Choroid plexus epithelial cell (primary cell): ENCODE measurements at regions not wholly inside any gene's neighbourhood (a gene's known extent, or its start where the extent isn't known, plus 50 kb on each side); places are given as distances from the start of the nearest gene placed in this dataset.

Source experiments
- DNase-seq: peaks from one replicate; pipeline ENCODE4 v3.0.0-alpha.2; 2010; ENCODE audit warnings: low read depth
- H3K4me3 ChIP-seq: 2 replicates; pipeline ENCODE4 v1.5.1; 2011; ENCODE audit warnings: low read depth, mild to moderate bottlenecking, control low read depth, low read length, moderate library complexity
- TF ChIP-seq, protein P1 (sequence below): conservative IDR thresholded peaks from 2 replicates; pipeline ENCODE4 v1.5.1; 2011; ENCODE audit warnings: low read depth, mild to moderate bottlenecking, control low read depth, inconsistent platforms, low read length, moderate library complexity

DNA sequence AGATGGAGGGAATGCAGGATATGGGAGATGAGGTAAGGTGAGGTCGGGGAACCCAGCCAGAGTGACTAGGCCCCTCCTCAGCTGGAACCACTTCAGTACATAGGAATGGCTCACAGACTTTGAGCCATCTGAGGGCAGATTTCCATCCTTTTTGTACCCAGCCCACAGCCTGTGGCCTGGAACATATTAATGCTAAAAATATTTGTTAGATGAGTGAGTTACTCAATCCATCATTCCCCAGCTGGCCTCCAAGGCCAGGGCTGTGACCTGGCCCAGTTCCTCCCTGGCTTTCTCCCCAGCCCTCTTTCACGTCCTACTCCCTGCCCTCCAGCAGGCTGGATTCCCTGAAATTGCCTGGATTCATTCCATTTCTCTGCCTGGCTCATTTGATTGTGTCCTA is 57.2 kb upstream of the PRDM11 start:
- H3K4me3 ChIP-seq: no peak overlapping the region
- TF ChIP-seq, protein P1, sequence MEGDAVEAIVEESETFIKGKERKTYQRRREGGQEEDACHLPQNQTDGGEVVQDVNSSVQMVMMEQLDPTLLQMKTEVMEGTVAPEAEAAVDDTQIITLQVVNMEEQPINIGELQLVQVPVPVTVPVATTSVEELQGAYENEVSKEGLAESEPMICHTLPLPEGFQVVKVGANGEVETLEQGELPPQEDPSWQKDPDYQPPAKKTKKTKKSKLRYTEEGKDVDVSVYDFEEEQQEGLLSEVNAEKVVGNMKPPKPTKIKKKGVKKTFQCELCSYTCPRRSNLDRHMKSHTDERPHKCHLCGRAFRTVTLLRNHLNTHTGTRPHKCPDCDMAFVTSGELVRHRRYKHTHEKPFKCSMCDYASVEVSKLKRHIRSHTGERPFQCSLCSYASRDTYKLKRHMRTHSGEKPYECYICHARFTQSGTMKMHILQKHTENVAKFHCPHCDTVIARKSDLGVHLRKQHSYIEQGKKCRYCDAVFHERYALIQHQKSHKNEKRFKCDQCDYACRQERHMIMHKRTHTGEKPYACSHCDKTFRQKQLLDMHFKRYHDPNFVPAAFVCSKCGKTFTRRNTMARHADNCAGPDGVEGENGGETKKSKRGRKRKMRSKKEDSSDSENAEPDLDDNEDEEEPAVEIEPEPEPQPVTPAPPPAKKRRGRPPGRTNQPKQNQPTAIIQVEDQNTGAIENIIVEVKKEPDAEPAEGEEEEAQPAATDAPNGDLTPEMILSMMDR: no peak
- peak; percentile 86 for DNase-seq

DNA sequence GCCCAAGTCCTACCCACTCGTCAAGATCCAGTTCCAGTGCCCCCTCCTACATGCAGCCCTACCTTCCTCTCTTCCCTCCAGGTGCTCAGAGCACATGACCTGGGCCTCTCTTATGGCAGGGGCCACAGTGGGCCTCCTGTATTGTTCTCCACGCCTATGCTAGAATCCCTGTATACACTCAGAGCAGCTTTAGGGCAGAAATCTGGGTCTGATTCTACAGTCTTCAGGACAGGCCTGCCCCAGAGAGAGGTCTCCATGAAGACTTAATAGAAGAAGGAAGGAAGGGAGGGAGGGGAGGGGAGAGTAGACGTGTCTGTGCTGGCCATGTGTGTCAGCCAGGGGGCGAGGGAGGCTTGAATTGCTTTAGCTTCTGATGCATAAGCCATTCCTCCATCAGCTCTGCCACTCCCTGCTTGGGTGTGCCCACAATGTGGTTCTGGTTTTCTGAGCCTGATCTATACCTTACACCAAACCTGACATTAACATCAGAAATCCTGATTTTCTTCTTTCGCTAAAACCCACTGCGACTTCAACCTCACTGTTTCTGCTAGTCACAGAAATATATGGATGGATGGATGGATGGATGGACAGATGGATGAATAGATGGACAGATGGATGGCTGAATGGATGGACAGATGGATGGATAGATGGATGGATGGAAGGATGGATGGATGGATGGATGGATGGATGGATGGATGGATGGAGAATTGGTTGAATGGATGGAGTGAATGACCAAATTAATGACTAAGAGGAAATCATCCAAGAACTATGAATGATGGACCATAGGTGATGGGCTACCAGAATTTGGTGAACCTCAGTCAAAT is 56.6 kb upstream of the PRDM11 start:
- TF ChIP-seq, protein P1: peak; percentile 49
- peak; percentile 55 for DNase-seq

GRCh38 chr11:45090607-45091006 is 55.8 kb upstream of the PRDM11 start:
- TF ChIP-seq, protein P1: no peak
- H3K4me3 ChIP-seq: no peak overlapping the region
- DNase-seq: no peak

More for the DNA sequence above, 56.6 kb upstream of the PRDM11 start:
- H3K4me3 ChIP-seq: no peak overlapping the region

DNA sequence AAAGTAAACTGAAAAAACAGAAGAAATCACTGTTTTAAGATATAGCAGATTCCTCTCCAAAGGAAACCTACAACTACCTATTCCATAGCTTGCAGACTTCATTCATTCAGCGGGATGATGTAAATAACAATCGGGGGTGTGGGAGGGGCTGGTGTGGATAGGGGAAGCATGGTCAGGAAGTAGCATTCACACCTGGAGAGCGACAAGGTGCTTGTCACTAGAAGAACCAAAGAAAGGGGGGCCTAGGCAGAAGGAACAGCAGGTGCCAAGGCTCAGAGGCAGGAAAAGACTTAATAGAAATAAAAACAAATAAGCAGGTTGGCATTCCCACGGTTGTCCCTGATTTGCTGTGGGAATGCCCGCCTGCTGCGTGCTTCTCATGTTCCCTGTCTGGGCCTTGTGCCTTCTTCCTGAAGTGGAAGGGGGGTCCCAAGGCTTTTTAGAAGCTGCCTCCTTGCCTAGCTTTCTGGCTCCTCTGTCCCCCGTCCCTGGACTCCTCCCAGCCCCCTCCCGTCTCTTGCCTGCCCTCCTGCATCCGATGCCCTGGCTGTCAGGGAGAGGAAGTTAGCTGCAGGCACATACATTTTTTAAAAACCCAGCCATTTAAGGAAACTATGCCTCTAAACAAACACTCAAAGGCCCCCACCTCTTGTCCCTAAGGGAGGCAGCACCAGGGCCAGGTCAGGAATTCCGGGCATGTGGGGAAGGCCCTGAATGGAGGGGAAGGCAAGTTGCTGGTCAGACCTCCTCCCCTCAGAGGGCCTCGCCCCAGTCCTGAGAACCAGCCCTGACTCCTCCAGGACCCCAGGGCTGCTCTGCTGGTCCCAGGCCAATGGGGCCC is 54.7 kb upstream of the PRDM11 start:
- H3K4me3 ChIP-seq: no peak overlapping the region
- DNase-seq: peak; percentile 37
- TF ChIP-seq, protein P1: no peak

GRCh38 chr11:45092404-45092785 is 54.0 kb upstream of the PRDM11 start:
- TF ChIP-seq, protein P1: no peak
- no peak overlapping the region for H3K4me3 ChIP-seq
- DNase-seq: no peak

GRCh38 chr11:45092901-45093760 is 53.3 kb upstream of the PRDM11 start:
- TF ChIP-seq, protein P1: no peak
- peak; percentile 56 for DNase-seq
- no peak overlapping the region for H3K4me3 ChIP-seq
